HepG2 (cell line): ENCODE measurements at regions not wholly inside any gene's neighbourhood (a gene's known extent, or its start where the extent isn't known, plus 50 kb on each side); places are given as distances from the start of the nearest gene placed in this dataset.

Experiments
- ATAC-seq: fragments of 200-7000 bp; cut with Tn5 transposase; 3 replicates; pipeline ENCODE4 v1.9.1; 2020; ENCODE audit warnings: mild to moderate bottlenecking, moderate library complexity
- BruUV-seq: library from RNA; stranded (reverse); fragments of 400-500 nt; replicated peaks from 2 replicates; lab custom pipeline; 2021; lab: Mats Ljungman, UMichigan
- CTCF ChIA-PET: fragments of 300-600 bp; formaldehyde crosslinking; extraction: SDS; loops from one replicate; lab custom pipeline; 2021; ENCODE audit warnings: low total read pairs, inconsistent platforms, low intra/inter-chr PET ratio; lab: Yijun Ruan, JAX
- POLR2A ChIA-PET: fragments of 350-600 bp; sonication (Branson Sonifier 250); formaldehyde crosslinking; loops from one replicate; lab custom pipeline; 2020; ENCODE audit warnings: antibody characterized with exemption, inconsistent platforms; lab: Yijun Ruan, JAX
- DNase-seq: peaks from one replicate; pipeline ENCODE4 v3.0.0-alpha.2; 2015; ENCODE audit warnings: low spot score
- FAIRE-seq: peaks from 3 replicates; lab custom pipeline; 2011; peaks lifted over from hg19 to GRCh38; lab: Jason Lieb, UNC
- H2AFZ ChIP-seq: one replicate; pipeline ENCODE4 v1.6.1; 2011; ENCODE audit warnings: low read length, inconsistent platforms
- H3K27ac ChIP-seq: fragments of 300-600 bp; 3 replicates; pipeline ENCODE4 v1.8.0; 2011; ENCODE audit warnings: mixed run types, mild to moderate bottlenecking, mixed read lengths, low read length, inconsistent platforms; ENCODE audit not compliant: insufficient read depth; ENCODE audit errors: extremely low read length
- H3K27me3 ChIP-seq, 2 experiments: fragments of 200-600 bp in 1 of 2; 2 replicates in 1 of 2; 3 replicates in 1 of 2; pipeline versions ENCODE4 v1.6.0 to v1.8.0; 2011; ENCODE audit warnings: low read length in 2 of 2, mild to moderate bottlenecking in 2 of 2, moderate library complexity in 2 of 2, inconsistent platforms in 1 of 2; ENCODE audit not compliant: insufficient read depth in 2 of 2, control insufficient read depth in 1 of 2
- H3K36me3 ChIP-seq, 2 experiments: fragments of 200-600 bp in 1 of 2; replicated peaks in 1 of 2; 2 replicates in 1 of 2; 3 replicates in 1 of 2; pipeline versions ENCODE4 v1.5.1 to v1.8.0; 2011; ENCODE audit warnings: low read length in 2 of 2, inconsistent platforms in 1 of 2; ENCODE audit not compliant: insufficient read depth in 2 of 2, control insufficient read depth in 1 of 2
- H3K4me1 ChIP-seq: 2 replicates; pipeline ENCODE4 v1.5.1; 2012; ENCODE audit warnings: low read length, inconsistent platforms; ENCODE audit not compliant: insufficient read depth
- H3K4me2 ChIP-seq: 2 replicates; pipeline ENCODE4 v1.6.0; 2011; ENCODE audit warnings: low read depth, low read length, inconsistent platforms
- H3K4me3 ChIP-seq, 3 experiments: fragments of 200-600 bp in 1 of 3; sonication (generic), shearing (Covaris generic) in 1 of 3; replicated peaks in 1 of 3; 2 replicates each; pipeline ENCODE4 v1.5.1; 2011 to 2016; ENCODE audit warnings: low read length in 3 of 3, inconsistent platforms in 2 of 3, low read depth in 2 of 3, mild to moderate bottlenecking in 2 of 3, control low read depth in 1 of 3, mixed read lengths in 1 of 3; ENCODE audit not compliant: insufficient read depth in 1 of 3
- H3K79me2 ChIP-seq: one replicate; pipeline ENCODE4 v1.6.1; 2011; ENCODE audit warnings: low read length, inconsistent platforms; ENCODE audit not compliant: insufficient read depth
- H3K9ac ChIP-seq: 2 replicates; pipeline ENCODE4 v1.6.0; 2011; ENCODE audit warnings: mild to moderate bottlenecking, low read depth, low read length, inconsistent platforms; ENCODE audit not compliant: insufficient read depth
- H3K9me3 ChIP-seq: 2 replicates; pipeline ENCODE4 v1.5.1; 2012; ENCODE audit warnings: mild to moderate bottlenecking, low read length
- H4K20me1 ChIP-seq: 2 replicates; pipeline ENCODE4 v1.6.0; 2011; ENCODE audit warnings: inconsistent platforms, mild to moderate bottlenecking, low read length, moderate library complexity; ENCODE audit not compliant: insufficient read depth
- in situ Hi-C: cut with HindIII; loops from 2 replicates; pipeline ENCODE4 v1.10.0; 2017; ENCODE audit warnings: low pct_unique_long_range_greater_than_20kb; ENCODE audit not compliant: extremely low pct_ligation_motif_present
- intact Hi-C: fragments of 100-400 bp; cut with micrococcal nuclease; formaldehyde crosslinking; loops from one replicate; pipeline ENCODE4 v1.10.0; 2022; ENCODE audit not compliant: unreplicated experiment
- TF ChIP-seq, protein P1 (sequence below): sonication (generic); formaldehyde crosslinking; conservative IDR thresholded peaks from 2 replicates; pipeline ENCODE4 v1.8.0; 2022; ENCODE audit warnings: missing genetic modification reagents
- TF ChIP-seq, protein P2 (sequence below): IDR thresholded peaks from 2 replicates; pipeline ENCODE4 v1.6.1; 2016; ENCODE audit warnings: low read depth, borderline replicate concordance
- TF ChIP-seq, protein P3 (sequence below): IDR thresholded peaks from 2 replicates; pipeline ENCODE4 v1.6.1; 2012; ENCODE audit warnings: low read depth, low read length, improper control_type of control experiment

DNA sequence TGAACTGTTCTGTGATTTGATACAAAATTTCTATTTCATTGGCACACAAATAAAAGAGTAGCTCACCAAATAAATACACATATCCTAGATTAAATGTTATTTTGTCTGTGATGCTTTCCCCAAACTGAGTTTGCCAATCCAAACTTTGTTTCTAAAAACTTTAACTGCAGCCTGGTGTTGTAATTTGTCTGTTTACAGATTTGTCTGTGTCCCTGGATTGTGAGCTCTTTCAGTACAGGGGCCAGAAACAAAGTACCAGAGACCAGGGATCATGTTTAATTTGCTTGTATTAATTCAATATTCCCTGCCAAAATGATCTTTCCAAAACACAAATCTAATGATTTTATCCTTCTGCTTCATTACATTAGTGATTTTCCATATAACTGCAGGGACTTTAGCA, 1044.6 kb upstream of the GJE1 start:
- H3K27me3 ChIP-seq: no peaks in the 10 kb centered on the region
- TF ChIP-seq, protein P1, sequence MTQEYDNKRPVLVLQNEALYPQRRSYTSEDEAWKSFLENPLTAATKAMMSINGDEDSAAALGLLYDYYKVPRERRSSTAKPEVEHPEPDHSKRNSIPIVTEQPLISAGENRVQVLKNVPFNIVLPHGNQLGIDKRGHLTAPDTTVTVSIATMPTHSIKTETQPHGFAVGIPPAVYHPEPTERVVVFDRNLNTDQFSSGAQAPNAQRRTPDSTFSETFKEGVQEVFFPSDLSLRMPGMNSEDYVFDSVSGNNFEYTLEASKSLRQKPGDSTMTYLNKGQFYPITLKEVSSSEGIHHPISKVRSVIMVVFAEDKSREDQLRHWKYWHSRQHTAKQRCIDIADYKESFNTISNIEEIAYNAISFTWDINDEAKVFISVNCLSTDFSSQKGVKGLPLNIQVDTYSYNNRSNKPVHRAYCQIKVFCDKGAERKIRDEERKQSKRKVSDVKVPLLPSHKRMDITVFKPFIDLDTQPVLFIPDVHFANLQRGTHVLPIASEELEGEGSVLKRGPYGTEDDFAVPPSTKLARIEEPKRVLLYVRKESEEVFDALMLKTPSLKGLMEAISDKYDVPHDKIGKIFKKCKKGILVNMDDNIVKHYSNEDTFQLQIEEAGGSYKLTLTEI (CRISPR knock-in tag): no peak
- TF ChIP-seq, protein P2, sequence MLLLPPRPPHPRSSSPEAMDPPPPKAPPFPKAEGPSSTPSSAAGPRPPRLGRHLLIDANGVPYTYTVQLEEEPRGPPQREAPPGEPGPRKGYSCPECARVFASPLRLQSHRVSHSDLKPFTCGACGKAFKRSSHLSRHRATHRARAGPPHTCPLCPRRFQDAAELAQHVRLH: no peak
- TF ChIP-seq, protein P3, sequence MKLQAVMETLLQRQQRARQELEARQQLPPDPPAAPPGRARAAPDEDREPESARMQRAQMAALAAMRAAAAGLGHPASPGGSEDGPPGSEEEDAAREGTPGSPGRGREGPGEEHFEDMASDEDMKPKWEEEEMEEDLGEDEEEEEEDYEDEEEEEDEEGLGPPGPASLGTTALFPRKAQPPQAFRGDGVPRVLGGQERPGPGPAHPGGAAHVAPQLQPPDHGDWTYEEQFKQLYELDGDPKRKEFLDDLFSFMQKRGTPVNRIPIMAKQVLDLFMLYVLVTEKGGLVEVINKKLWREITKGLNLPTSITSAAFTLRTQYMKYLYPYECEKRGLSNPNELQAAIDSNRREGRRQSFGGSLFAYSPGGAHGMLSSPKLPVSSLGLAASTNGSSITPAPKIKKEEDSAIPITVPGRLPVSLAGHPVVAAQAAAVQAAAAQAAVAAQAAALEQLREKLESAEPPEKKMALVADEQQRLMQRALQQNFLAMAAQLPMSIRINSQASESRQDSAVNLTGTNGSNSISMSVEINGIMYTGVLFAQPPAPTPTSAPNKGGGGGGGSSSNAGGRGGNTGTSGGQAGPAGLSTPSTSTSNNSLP: no peak
- TF ChIP-seq, all 625 proteins: peak for 0
- Histone ChIP-seq H3K79me2 (no peaks in the 10 kb centered on the region), H3K4me2 (no peak overlapping the region), H4K20me1 (no peaks in the 10 kb centered on the region), H3K27ac (no peak overlapping the region), H3K9me3 (no peaks in the 10 kb centered on the region), H3K36me3 (no peaks in the 10 kb centered on the region), H3K4me3 (no peak overlapping the region), H3K9ac (no peak overlapping the region), H2AFZ (no peak overlapping the region), H3K4me1 (no peaks in the 10 kb centered on the region)
- ChIA-PET POLR2A (no interaction called here), CTCF (no interaction called here)
- FAIRE-seq: no peak
- no peak for DNase-seq
- ATAC-seq: no peak
- intact Hi-C loops (no loop called here), in situ Hi-C loops (no loop called here)
- BruUV-seq: no TSS peak
